KMS-11 (cell line): ENCODE measurements at regions not wholly inside any gene's neighbourhood (a gene's known extent, or its start where the extent isn't known, plus 50 kb on each side); places are given as distances from the start of the nearest gene placed in this dataset.

Experiments used
- H2AFZ ChIP-seq: fragments of 200-600 bp; sonication (generic); 2 replicates; pipeline ENCODE4 v1.6.1; 2016; ENCODE audit warnings: antibody characterized with exemption, mixed run types, low read depth
- H3K27ac ChIP-seq: fragments of 200-600 bp; sonication (generic); 2 replicates; pipeline ENCODE4 v1.6.1; 2016; ENCODE audit warnings: mild to moderate bottlenecking, mixed run types
- H3K27me3 ChIP-seq: fragments of 200-600 bp; sonication (generic); 2 replicates; pipeline ENCODE4 v1.6.1; 2017; ENCODE audit warnings: mild to moderate bottlenecking, low read depth, mixed run types, moderate library complexity; ENCODE audit not compliant: insufficient read depth
- H3K36me3 ChIP-seq: fragments of 200-600 bp; sonication (generic); 2 replicates; pipeline ENCODE4 v1.6.1; 2017; ENCODE audit warnings: mild to moderate bottlenecking, mixed run types; ENCODE audit not compliant: insufficient read depth
- H3K4me1 ChIP-seq: fragments of 200-600 bp; sonication (generic); 2 replicates; pipeline ENCODE4 v1.6.1; 2016; ENCODE audit warnings: mild to moderate bottlenecking, low read depth, mixed run types; ENCODE audit not compliant: poor library complexity, severe bottlenecking
- H3K4me2 ChIP-seq: fragments of 200-600 bp; sonication (generic); 2 replicates; pipeline ENCODE4 v1.7.0; 2016; ENCODE audit warnings: mild to moderate bottlenecking, mixed run types
- H3K4me3 ChIP-seq: fragments of 200-600 bp; sonication (generic); IDR thresholded peaks from 2 replicates; pipeline ENCODE4 v1.6.1; 2017; ENCODE audit warnings: low read depth, low read length, mixed read lengths; ENCODE audit not compliant: insufficient read depth
- H3K79me2 ChIP-seq: fragments of 200-600 bp; sonication (generic); 2 replicates; pipeline ENCODE4 v1.6.1; 2016; ENCODE audit warnings: low read depth, mixed run types; ENCODE audit not compliant: insufficient read depth
- H3K9ac ChIP-seq: fragments of 200-600 bp; sonication (generic); 2 replicates; pipeline ENCODE4 v1.6.1; 2016; ENCODE audit warnings: mild to moderate bottlenecking, mixed run types
- H4K20me1 ChIP-seq: fragments of 200-600 bp; sonication (generic); 2 replicates; pipeline ENCODE4 v1.6.1; 2016; ENCODE audit warnings: mild to moderate bottlenecking, mixed run types; ENCODE audit not compliant: insufficient read depth
- TF ChIP-seq, protein P1 (sequence below): fragments of 200-600 bp; sonication (generic); conservative IDR thresholded peaks from 2 replicates; pipeline ENCODE4 v1.6.1; 2017; ENCODE audit warnings: low read depth, mild to moderate bottlenecking, antibody characterized with exemption, low read length, moderate library complexity, mixed read lengths

DNA sequence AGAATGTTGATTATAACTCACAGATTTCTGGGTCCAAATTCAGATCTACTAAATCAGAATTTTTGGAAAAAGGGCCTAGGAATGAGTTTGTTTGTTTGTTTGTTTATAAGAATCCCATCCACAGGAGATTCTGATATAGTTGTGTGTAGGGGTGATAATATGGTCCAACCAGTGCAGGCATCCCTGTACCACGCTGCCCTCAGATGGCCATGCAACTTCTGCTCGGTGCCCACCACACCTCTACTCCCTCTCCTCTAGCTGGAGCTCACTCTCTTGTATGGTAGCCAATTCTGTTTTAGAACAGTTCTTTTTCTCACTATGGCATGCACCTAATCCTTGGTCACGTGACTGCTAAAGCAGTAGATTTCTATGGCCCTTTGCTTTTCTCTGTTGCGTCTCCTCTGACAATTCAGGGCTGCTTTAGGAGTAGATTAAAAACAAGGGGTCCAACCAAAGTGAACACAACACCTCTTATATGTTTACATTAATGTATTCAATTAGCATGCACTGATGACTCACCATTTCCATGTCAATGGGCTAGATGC is 103.3 kb upstream of the KCNA4 start:
- no peaks in the 10 kb centered on the region for H3K79me2 ChIP-seq
- no peaks in the 10 kb centered on the region for H3K27me3 ChIP-seq
- no peak overlapping the region for H2AFZ ChIP-seq
- no peaks in the 10 kb centered on the region for H4K20me1 ChIP-seq
- H3K4me1 ChIP-seq = no peaks in the 10 kb centered on the region
- no peak overlapping the region for H3K27ac ChIP-seq
- H3K36me3 ChIP-seq = no peaks in the 10 kb centered on the region
- no peak overlapping the region for H3K4me2 ChIP-seq
- H3K4me3 ChIP-seq = no peak overlapping the region
- TF ChIP-seq, protein P1, sequence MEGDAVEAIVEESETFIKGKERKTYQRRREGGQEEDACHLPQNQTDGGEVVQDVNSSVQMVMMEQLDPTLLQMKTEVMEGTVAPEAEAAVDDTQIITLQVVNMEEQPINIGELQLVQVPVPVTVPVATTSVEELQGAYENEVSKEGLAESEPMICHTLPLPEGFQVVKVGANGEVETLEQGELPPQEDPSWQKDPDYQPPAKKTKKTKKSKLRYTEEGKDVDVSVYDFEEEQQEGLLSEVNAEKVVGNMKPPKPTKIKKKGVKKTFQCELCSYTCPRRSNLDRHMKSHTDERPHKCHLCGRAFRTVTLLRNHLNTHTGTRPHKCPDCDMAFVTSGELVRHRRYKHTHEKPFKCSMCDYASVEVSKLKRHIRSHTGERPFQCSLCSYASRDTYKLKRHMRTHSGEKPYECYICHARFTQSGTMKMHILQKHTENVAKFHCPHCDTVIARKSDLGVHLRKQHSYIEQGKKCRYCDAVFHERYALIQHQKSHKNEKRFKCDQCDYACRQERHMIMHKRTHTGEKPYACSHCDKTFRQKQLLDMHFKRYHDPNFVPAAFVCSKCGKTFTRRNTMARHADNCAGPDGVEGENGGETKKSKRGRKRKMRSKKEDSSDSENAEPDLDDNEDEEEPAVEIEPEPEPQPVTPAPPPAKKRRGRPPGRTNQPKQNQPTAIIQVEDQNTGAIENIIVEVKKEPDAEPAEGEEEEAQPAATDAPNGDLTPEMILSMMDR = no peak
- H3K9ac ChIP-seq = no peak overlapping the region

DNA sequence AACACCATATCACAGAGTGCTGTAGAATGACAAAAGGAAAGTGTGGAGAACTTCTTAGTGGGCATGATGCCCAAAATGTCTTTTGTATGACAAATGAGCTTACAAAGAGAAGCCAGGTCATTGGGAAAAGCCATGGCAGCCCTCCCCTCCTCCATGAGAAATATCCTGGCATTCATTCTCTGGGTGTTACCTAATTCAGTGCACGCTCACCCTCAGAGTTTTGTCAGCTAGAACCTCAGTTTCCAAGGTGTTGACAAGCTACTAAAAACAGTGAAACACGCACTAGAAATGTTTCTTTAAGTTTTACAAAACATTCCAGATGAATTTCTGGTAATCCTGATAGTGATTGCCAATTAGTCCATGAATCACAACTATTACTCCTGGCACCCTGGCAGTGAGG is 105.4 kb upstream of the FSHB start:
- H3K79me2 ChIP-seq = no peaks in the 10 kb centered on the region
- TF ChIP-seq, protein P1 = no peak
- no peaks in the 10 kb centered on the region for H3K36me3 ChIP-seq
- H3K4me2 ChIP-seq = no peak overlapping the region
- H4K20me1 ChIP-seq = no peaks in the 10 kb centered on the region
- no peak overlapping the region for H2AFZ ChIP-seq
- H3K27ac ChIP-seq = no peak overlapping the region
- H3K4me3 ChIP-seq = no peak overlapping the region
- H3K9ac ChIP-seq = no peak overlapping the region
- H3K27me3 ChIP-seq = no peaks in the 10 kb centered on the region
- H3K4me1 ChIP-seq = no peaks in the 10 kb centered on the region

DNA sequence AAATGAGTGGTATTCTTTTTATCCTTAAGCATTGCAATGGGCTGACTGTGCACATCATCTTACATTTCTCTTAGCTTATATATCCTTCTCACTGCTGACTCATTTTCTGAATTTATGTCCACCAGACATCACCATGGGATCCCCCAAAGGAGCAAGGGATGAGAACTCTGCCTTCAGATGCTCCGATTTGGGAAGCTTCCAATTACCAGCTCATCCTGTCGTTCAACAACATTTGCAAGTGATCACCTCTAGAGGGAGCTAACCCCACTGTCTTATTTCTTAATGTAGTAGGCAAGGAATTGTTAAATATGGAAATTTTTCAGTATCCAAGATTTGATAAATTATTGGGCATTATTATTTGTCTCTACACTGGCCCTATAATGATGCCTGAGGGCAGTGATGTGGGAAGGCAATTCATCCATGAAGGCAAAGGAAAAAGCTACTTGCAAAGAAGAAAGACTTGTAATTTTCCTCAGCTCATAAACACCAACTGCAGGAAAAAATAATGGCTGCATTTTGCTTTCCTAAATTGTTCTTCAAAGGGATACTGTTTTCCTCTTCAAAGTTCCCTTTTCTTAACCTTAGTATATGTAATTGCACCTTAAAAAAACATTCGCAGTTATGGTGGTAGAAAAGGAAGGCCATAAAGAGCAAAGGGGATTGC is 102.4 kb upstream of the FSHB start:
- H3K36me3 ChIP-seq = no peaks in the 10 kb centered on the region
- no peak overlapping the region for H2AFZ ChIP-seq
- H3K4me2 ChIP-seq = no peak overlapping the region
- H4K20me1 ChIP-seq = no peaks in the 10 kb centered on the region
- H3K4me3 ChIP-seq = no peak overlapping the region
- no peak overlapping the region for H3K27ac ChIP-seq
- TF ChIP-seq, protein P1 = peak; percentile 81
- H3K27me3 ChIP-seq = no peaks in the 10 kb centered on the region
- no peaks in the 10 kb centered on the region for H3K4me1 ChIP-seq
- no peak overlapping the region for H3K9ac ChIP-seq
- H3K79me2 ChIP-seq = no peaks in the 10 kb centered on the region

DNA sequence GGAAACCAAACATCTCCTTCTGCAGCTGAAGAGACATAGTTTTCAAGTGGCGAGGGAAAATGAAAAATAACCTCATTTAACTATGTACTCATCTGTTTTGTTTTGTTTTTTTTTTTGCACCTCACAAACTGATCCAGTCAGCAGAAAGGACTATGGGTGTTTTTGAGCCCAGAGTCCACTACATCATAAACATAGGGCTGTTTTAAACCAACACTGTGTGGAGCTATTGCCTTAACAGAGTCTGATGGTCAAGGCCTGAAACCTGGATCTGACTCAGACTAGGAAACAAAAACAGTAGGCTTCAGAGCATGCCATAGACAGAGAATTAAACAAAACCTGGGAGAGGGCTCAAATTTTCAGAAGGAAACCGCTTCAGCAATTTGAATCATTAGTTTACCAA is 99.3 kb upstream of the FSHB start:
- Histone ChIP-seq H3K4me3 (no peak overlapping the region), H3K9ac (no peak overlapping the region), H3K79me2 (no peaks in the 10 kb centered on the region), H2AFZ (no peak overlapping the region), H3K27ac (no peak overlapping the region), H3K27me3 (no peaks in the 10 kb centered on the region), H3K4me1 (no peaks in the 10 kb centered on the region), H4K20me1 (no peaks in the 10 kb centered on the region), H3K4me2 (no peak overlapping the region), H3K36me3 (no peaks in the 10 kb centered on the region)
- TF ChIP-seq, protein P1 = no peak
